IMR-90 (cell line): ENCODE measurements at regions not wholly inside any gene's neighbourhood (a gene's known extent, or its start where the extent isn't known, plus 50 kb on each side); places are given as distances from the start of the nearest gene placed in this dataset.

Experiments
- ATAC-seq: fragments of 200-7000 bp; cut with Tn5 transposase; 2 replicates; pipeline ENCODE4 v1.9.1; 2020; ENCODE audit warnings: low read depth, mild to moderate bottlenecking, moderate library complexity
- BruUV-seq: library from RNA; stranded (reverse); fragments of 400-500 nt; replicated peaks from 2 replicates; lab custom pipeline; 2021; lab: Mats Ljungman, UMichigan
- CTCF ChIA-PET: fragments of 300-600 bp; formaldehyde crosslinking; extraction: SDS; loops from one replicate; lab custom pipeline; 2021; ENCODE audit warnings: antibody characterized with exemption; lab: Yijun Ruan, JAX
- POLR2A ChIA-PET: fragments of 300-600 bp; sonication (Branson Sonifier 250); formaldehyde crosslinking; loops from one replicate; lab custom pipeline; 2022; ENCODE audit warnings: antibody characterized with exemption; ENCODE audit not compliant: unreplicated experiment; lab: Charles Lee
- DNase-seq: peaks from one replicate; pipeline ENCODE4 v3.0.0; 2013
- H2AFZ ChIP-seq: replicated peaks from 2 replicates; pipeline ENCODE3; 2013; ENCODE audit warnings: low read length, mild to moderate bottlenecking; ENCODE audit not compliant: poor library complexity
- H2AK5ac ChIP-seq: 2 replicates; pipeline ENCODE4 v1.6.1; 2013; ENCODE audit warnings: low read depth, low read length, inconsistent platforms
- H2AK9ac ChIP-seq: replicated peaks from 2 replicates; pipeline ENCODE3; 2013; ENCODE audit warnings: mild to moderate bottlenecking, low read depth, low read length, moderate library complexity; ENCODE audit not compliant: poor library complexity
- H2BK120ac ChIP-seq: 2 replicates; pipeline ENCODE4 v1.6.1; 2013; ENCODE audit warnings: low read depth, low read length, inconsistent platforms
- H2BK15ac ChIP-seq: 3 replicates; pipeline ENCODE4 v1.6.1; 2013; ENCODE audit warnings: low read depth, low read length, inconsistent platforms
- H2BK20ac ChIP-seq: 2 replicates; pipeline ENCODE4 v1.6.1; 2013; ENCODE audit warnings: low read depth, mild to moderate bottlenecking, inconsistent platforms, low read length, moderate library complexity
- H2BK5ac ChIP-seq: 2 replicates; pipeline ENCODE4 v1.6.1; 2013; ENCODE audit warnings: mild to moderate bottlenecking, low read depth, low read length, inconsistent platforms; ENCODE audit not compliant: poor library complexity, severe bottlenecking
- H3K14ac ChIP-seq: replicated peaks from 2 replicates; pipeline ENCODE4 v1.6.1; 2013; ENCODE audit warnings: low read depth, low read length, inconsistent platforms
- H3K18ac ChIP-seq: 2 replicates; pipeline ENCODE4 v1.6.1; 2013; ENCODE audit warnings: low read depth, low read length, control low read depth
- H3K23ac ChIP-seq: 2 replicates; pipeline ENCODE4 v1.6.1; 2013; ENCODE audit warnings: low read depth, low read length, inconsistent platforms
- H3K27ac ChIP-seq: 2 replicates; pipeline ENCODE4 v1.5.1; 2013; ENCODE audit warnings: mild to moderate bottlenecking, control low read depth, low read length; ENCODE audit not compliant: insufficient read depth
- H3K27me3 ChIP-seq: 2 replicates; pipeline ENCODE4 v1.6.1; 2013; ENCODE audit warnings: low read length; ENCODE audit not compliant: control insufficient read depth, insufficient read depth
- H3K36me3 ChIP-seq: 2 replicates; pipeline ENCODE4 v1.6.1; 2013; ENCODE audit warnings: low read length, mixed read lengths; ENCODE audit not compliant: control insufficient read depth, insufficient read depth
- H3K4ac ChIP-seq: 2 replicates; pipeline ENCODE4 v1.6.1; 2013; ENCODE audit warnings: low read depth, low read length, inconsistent platforms
- H3K4me1 ChIP-seq: 2 replicates; pipeline ENCODE4 v1.6.1; 2013; ENCODE audit warnings: low read length, mixed read lengths; ENCODE audit not compliant: control insufficient read depth, insufficient read depth
- H3K4me2 ChIP-seq: 2 replicates; pipeline ENCODE4 v1.6.1; 2013; ENCODE audit warnings: low read depth, mild to moderate bottlenecking, control low read depth, low read length, moderate library complexity
- H3K4me3 ChIP-seq: 2 replicates; pipeline ENCODE4 v1.5.1; 2013; ENCODE audit warnings: low read depth, mild to moderate bottlenecking, control low read depth, low read length, moderate library complexity; ENCODE audit not compliant: insufficient read depth
- H3K56ac ChIP-seq: 2 replicates; pipeline ENCODE4 v1.6.1; 2013; ENCODE audit warnings: low read length, inconsistent platforms; ENCODE audit not compliant: insufficient read depth; ENCODE audit errors: extremely low read depth
- H3K79me1 ChIP-seq, 2 experiments: 2 replicates each; pipeline ENCODE4 v1.6.1; 2013; ENCODE audit warnings: low read length in 2 of 2, inconsistent platforms in 1 of 2, low read depth in 1 of 2
- H3K9ac ChIP-seq: 2 replicates; pipeline ENCODE4 v1.6.1; 2013; ENCODE audit warnings: low read depth, low read length, control low read depth
- H3K9me1 ChIP-seq: 2 replicates; pipeline ENCODE4 v1.6.1; 2013; ENCODE audit warnings: low read length, inconsistent platforms; ENCODE audit not compliant: insufficient read depth
- H3K9me3 ChIP-seq: 2 replicates; pipeline ENCODE4 v1.6.1; 2013; ENCODE audit warnings: low read length; ENCODE audit not compliant: control insufficient read depth, insufficient read depth
- H4K20me1 ChIP-seq: 2 replicates; pipeline ENCODE4 v1.6.1; 2013; ENCODE audit warnings: low read length, inconsistent platforms; ENCODE audit not compliant: insufficient read depth
- H4K5ac ChIP-seq: 2 replicates; pipeline ENCODE4 v1.6.1; 2013; ENCODE audit warnings: mild to moderate bottlenecking, low read depth, low read length, control low read depth
- H4K8ac ChIP-seq, 2 experiments: 2 replicates each; pipeline ENCODE4 v1.6.1; 2013; ENCODE audit warnings: low read depth in 2 of 2, low read length in 2 of 2, control low read depth in 1 of 2, inconsistent platforms in 1 of 2
- H4K91ac ChIP-seq: 2 replicates; pipeline ENCODE4 v1.6.1; 2013; ENCODE audit warnings: low read depth, low read length, inconsistent platforms; ENCODE audit not compliant: insufficient read depth
- BHLHE40 ChIP-seq: fragments of 150-350 bp; IDR thresholded peaks from 2 replicates; pipeline ENCODE4 v1.6.1; 2016; ENCODE audit warnings: mild to moderate bottlenecking, low read depth, low read length
- CEBPB ChIP-seq: IDR thresholded peaks from 2 replicates; pipeline ENCODE4 v1.6.1; 2012; ENCODE audit warnings: low read depth, low read length, improper control_type of control experiment
- CTCF ChIP-seq: conservative IDR thresholded peaks from 2 replicates; pipeline ENCODE4 v1.5.1; 2012; ENCODE audit warnings: mild to moderate bottlenecking, low read depth, low read length, improper control_type of control experiment
- ELK1 ChIP-seq: fragments of 150-350 bp; IDR thresholded peaks from 2 replicates; pipeline ENCODE4 v1.6.1; 2016; ENCODE audit warnings: low read depth, mild to moderate bottlenecking, low read length, moderate library complexity, borderline replicate concordance
- FOS ChIP-seq: fragments of 150-350 bp; IDR thresholded peaks from 2 replicates; pipeline ENCODE4 v1.6.1; 2016; ENCODE audit warnings: low read depth, low read length
- MAZ ChIP-seq: IDR thresholded peaks from 2 replicates; pipeline ENCODE4 v1.6.1; 2012; ENCODE audit warnings: low read depth, mild to moderate bottlenecking, low read length, improper control_type of control experiment, moderate library complexity, borderline replicate concordance
- MXI1 ChIP-seq: IDR thresholded peaks from 2 replicates; pipeline ENCODE4 v1.6.1; 2012; ENCODE audit warnings: low read depth, mild to moderate bottlenecking, low read length, moderate library complexity, borderline replicate concordance
- NFE2L2 ChIP-seq: fragments of 150-350 bp; IDR thresholded peaks from 2 replicates; pipeline ENCODE4 v1.6.1; 2016; ENCODE audit warnings: low read depth, mild to moderate bottlenecking, low read length
- RAD21 ChIP-seq: IDR thresholded peaks from 2 replicates; pipeline ENCODE4 v1.6.1; 2012; ENCODE audit warnings: low read length, improper control_type of control experiment
- RCOR1 ChIP-seq: IDR thresholded peaks from 2 replicates; pipeline ENCODE4 v1.6.1; 2012; ENCODE audit warnings: mild to moderate bottlenecking, low read length, improper control_type of control experiment; ENCODE audit not compliant: insufficient replicate concordance
- WGBS, 2 experiments: methylation state at CpG; one replicate each; pipeline versions ENCODE4 v1.1.5 to v1.1.7; 2013; ENCODE audit warnings: missing lambda C conversion rate in 2 of 2; ENCODE audit not compliant: insufficient read length in 1 of 2; ENCODE audit errors: extremely low coverage in 2 of 2; 5-methylcytosine and 5-hydroxymethylcytosine counted together
- dilution Hi-C: fragments of 300-500 bp; cut with HindIII; formaldehyde crosslinking; loops from one replicate; pipeline ENCODE4 v1.14.3; 2018; ENCODE audit warnings: low sequenced_read_pairs; ENCODE audit not compliant: unreplicated experiment
- in situ Hi-C: fragments of 300-500 bp; cut with MboI; formaldehyde crosslinking; loops from 3 replicates; pipeline ENCODE4 v1.14.3; 2019; ENCODE audit warnings: low sequenced_read_pairs, inconsistent platforms, mixed read lengths
- intact Hi-C: fragments of 100-400 bp; cut with micrococcal nuclease; formaldehyde crosslinking; loops from 2 replicates; pipeline ENCODE4 v1.10.0; 2022
- TF ChIP-seq, protein P1 (sequence below): fragments of 150-350 bp; IDR thresholded peaks from 2 replicates; pipeline ENCODE4 v1.6.1; 2017; ENCODE audit warnings: mild to moderate bottlenecking, antibody characterized with exemption, low read length, low read depth

GRCh38 chr12:115571446-115571845, 706.0 kb downstream of the MED13L start:
- no peaks in the 10 kb centered on the region for H3K36me3 ChIP-seq
- intact Hi-C loops (loop anchor here (10.0 kb wide), 1 partner anchor 907 kb away; no protein-coding TSS in a partner anchor), in situ Hi-C loops (no loop called here), dilution Hi-C loops (no loop called here)
- no peak overlapping the region for H3K14ac ChIP-seq
- H2BK5ac ChIP-seq, result no peak overlapping the region
- peaks cover 3% of the 10 kb centered on the region for H3K27me3 ChIP-seq
- H2BK15ac ChIP-seq, result no peak overlapping the region
- no TSS peak for BruUV-seq
- ATAC-seq (no peak), DNase-seq (no peak)
- H3K23ac ChIP-seq, result no peak overlapping the region
- H4K20me1 ChIP-seq, result no peaks in the 10 kb centered on the region
- no peaks in the 10 kb centered on the region for H3K4me1 ChIP-seq
- no peaks in the 10 kb centered on the region for H3K9me1 ChIP-seq
- CTCF ChIA-PET, result no interaction called here
- H2BK20ac ChIP-seq, result no peak overlapping the region
- no peak overlapping the region for H3K18ac ChIP-seq
- H4K8ac ChIP-seq, result no peak overlapping the region
- H2AK9ac ChIP-seq, result no peak overlapping the region
- no peak overlapping the region for H4K5ac ChIP-seq
- no peak overlapping the region for H4K91ac ChIP-seq
- H3K4me2 ChIP-seq, result no peak overlapping the region
- H3K9me3 ChIP-seq, result no peaks in the 10 kb centered on the region
- POLR2A ChIA-PET, result no interaction called here
- no peak overlapping the region for H2AK5ac ChIP-seq
- no peak overlapping the region for H3K4me3 ChIP-seq
- WGBS, 2 experiments, result 94% methylated on average over 3 of the region's 8 CpGs; no CpG with 5 or more reads in 1 of the 2 experiments
- no peak overlapping the region for H2BK120ac ChIP-seq
- H3K56ac ChIP-seq, result no peak overlapping the region
- H3K9ac ChIP-seq, result no peak overlapping the region
- no peak overlapping the region for H2AFZ ChIP-seq
- H3K79me1 ChIP-seq, result no peaks in the 10 kb centered on the region
- TF ChIP-seq FOS (no peak), MXI1 (no peak), MAZ (no peak), RCOR1 (no peak), CTCF (no peak), CEBPB (no peak), RAD21 (no peak), ELK1 (no peak), BHLHE40 (no peak), NFE2L2 (no peak)
- TF ChIP-seq, protein P1, sequence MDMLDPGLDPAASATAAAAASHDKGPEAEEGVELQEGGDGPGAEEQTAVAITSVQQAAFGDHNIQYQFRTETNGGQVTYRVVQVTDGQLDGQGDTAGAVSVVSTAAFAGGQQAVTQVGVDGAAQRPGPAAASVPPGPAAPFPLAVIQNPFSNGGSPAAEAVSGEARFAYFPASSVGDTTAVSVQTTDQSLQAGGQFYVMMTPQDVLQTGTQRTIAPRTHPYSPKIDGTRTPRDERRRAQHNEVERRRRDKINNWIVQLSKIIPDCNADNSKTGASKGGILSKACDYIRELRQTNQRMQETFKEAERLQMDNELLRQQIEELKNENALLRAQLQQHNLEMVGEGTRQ, result no peak
- H3K27ac ChIP-seq, result no peak overlapping the region
- no peak overlapping the region for H3K4ac ChIP-seq
